ENCODE measurements at regions not wholly inside any gene's neighbourhood (a gene's known extent, or its start where the extent isn't known, plus 50 kb on each side); places are given as distances from the start of the nearest gene placed in this dataset.

GRCh38 chr3:96169111-96169766, 645.2 kb upstream of the EPHA6 start:
- DNase-seq: no peak

GRCh38 chr3:96172917-96173316, 641.5 kb upstream of the EPHA6 start:
- no peak for DNase-seq

GRCh38 chr3:96175500-96175899, 638.9 kb upstream of the EPHA6 start:
- DNase-seq: no peak

GRCh38 chr3:96182756-96183155, 631.6 kb upstream of the EPHA6 start:
- no peak for DNase-seq

GRCh38 chr3:96183871-96184270, 630.5 kb upstream of the EPHA6 start:
- no peak for DNase-seq

GRCh38 chr3:96190024-96190616, 624.3 kb upstream of the EPHA6 start:
- no peak for DNase-seq

- no peak for DNase-seq
Measured at GRCh38 chr3:96192966-96193550, 621.3 kb upstream of the EPHA6 start.

GRCh38 chr3:96200897-96201296, 613.5 kb upstream of the EPHA6 start:
- no peak for DNase-seq

GRCh38 chr3:96201463-96201862, 612.9 kb upstream of the EPHA6 start:
- no peak for DNase-seq

GRCh38 chr3:96202181-96202580, 612.2 kb upstream of the EPHA6 start:
- DNase-seq: no peak

GRCh38 chr3:96209699-96210098, 604.7 kb upstream of the EPHA6 start:
- no peak for DNase-seq

- no peak for DNase-seq
Measured at GRCh38 chr3:96213393-96213792, 601.0 kb upstream of the EPHA6 start.

GRCh38 chr3:96214941-96215340, 599.5 kb upstream of the EPHA6 start:
- DNase-seq: no peak

GRCh38 chr3:96225494-96225893, 588.9 kb upstream of the EPHA6 start:
- no peak for DNase-seq

GRCh38 chr3:96233679-96234078, 580.7 kb upstream of the EPHA6 start:
- DNase-seq: no peak

GRCh38 chr3:96236522-96236921, 577.9 kb upstream of the EPHA6 start:
- DNase-seq: no peak

GRCh38 chr3:96259299-96259698, 555.1 kb upstream of the EPHA6 start:
- DNase-seq: no peak

- DNase-seq: no peak
Measured at GRCh38 chr3:96264701-96265100, 549.7 kb upstream of the EPHA6 start.

GRCh38 chr3:96266395-96267190, 547.8 kb upstream of the EPHA6 start:
- no peak for DNase-seq

GRCh38 chr3:96267577-96267976, 546.8 kb upstream of the EPHA6 start:
- no peak for DNase-seq

- DNase-seq: no peak
Measured at GRCh38 chr3:96294143-96294542, 520.3 kb upstream of the EPHA6 start.

- no peak for DNase-seq
Measured at GRCh38 chr3:96300743-96301142, 513.7 kb upstream of the EPHA6 start.

GRCh38 chr3:96319166-96319565, 495.2 kb upstream of the EPHA6 start:
- peak; percentile 40 for DNase-seq

GRCh38 chr3:96324087-96324486, 490.3 kb upstream of the EPHA6 start:
- DNase-seq: no peak

Measured in NCI-H524 treated with DMSO at 0.1 percent for 48 hours (cell line).